Stimulated activated CD8-positive, alpha-beta memory T cell treated with anti-CD3 and anti-CD28 coated beads, Interleukin-15, amount 100 ng/mL, for 4 hours (primary cell): ENCODE measurements at regions not wholly inside any gene's neighbourhood (a gene's known extent, or its start where the extent isn't known, plus 50 kb on each side); places are given as distances from the start of the nearest gene placed in this dataset.
"Not testable (repeated sequence)": the region's sequence is repeated elsewhere in the genome, so short reads cannot be mapped to it uniquely, and the experiment has no call there.

Experiments
- DNase-seq, 2 donors: peaks; one replicate each; pipeline ENCODE4 v3.0.0-alpha.2; 2020; ENCODE audit warnings: low read depth in 2 of 2

GRCh38 chr6:7016226-7016625, 91.5 kb upstream of the RREB1 start:
- DNase-seq = no peak

GRCh38 chr6:7021301-7021700, 86.5 kb upstream of the RREB1 start:
- DNase-seq = no peak

DNA sequence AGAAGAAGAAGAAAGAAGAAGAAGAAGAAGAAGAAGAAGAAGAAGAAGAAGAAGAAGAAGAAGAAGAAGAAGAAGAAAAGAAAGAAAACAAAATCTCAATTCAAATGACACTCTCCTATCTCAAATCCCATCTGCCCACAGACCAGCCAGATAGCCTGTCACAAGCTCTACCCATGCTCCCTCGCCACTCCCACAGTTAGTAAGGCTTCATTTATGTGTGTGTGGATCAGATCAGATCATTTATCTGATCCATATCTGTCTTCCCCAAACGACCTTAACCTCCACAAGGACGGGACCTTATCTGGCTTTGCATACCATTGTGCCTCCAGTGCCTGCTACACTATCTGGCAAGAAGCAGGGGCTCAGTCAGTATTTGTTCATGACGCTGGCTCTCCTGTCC, 81.9 kb upstream of the RREB1 start:
- DNase-seq = no peak

- not testable (repeated sequence) for DNase-seq
Observed at GRCh38 chr6:7028963-7029362, 78.8 kb upstream of the RREB1 start.

DNA sequence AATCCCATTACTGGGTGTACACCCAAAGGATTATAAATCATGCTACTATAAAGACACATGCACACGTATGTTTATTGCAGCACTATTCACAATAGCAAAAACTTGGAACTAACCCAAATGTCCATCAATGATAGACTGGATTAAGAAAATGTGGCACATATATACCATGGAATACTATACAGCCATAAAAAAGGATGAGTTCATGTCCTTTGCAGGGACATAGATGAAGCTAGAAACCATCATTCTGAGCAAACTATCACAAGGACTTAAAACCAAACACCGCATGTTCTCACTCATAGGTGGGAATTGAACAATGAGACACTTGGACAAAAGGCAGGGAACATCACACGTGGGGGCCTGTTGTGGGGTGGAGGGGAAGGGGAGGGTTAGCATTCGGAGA, 76.8 kb upstream of the RREB1 start:
- DNase-seq = not testable (repeated sequence)

GRCh38 chr6:7033202-7033601, 74.6 kb upstream of the RREB1 start:
- DNase-seq = no peak

- no peak for DNase-seq
Observed at GRCh38 chr6:7034055-7034454, 73.7 kb upstream of the RREB1 start.

- DNase-seq = no peak
Observed at GRCh38 chr6:7035837-7036249, 71.9 kb upstream of the RREB1 start.

- no peak for DNase-seq
Observed at GRCh38 chr6:7041511-7042026, 66.2 kb upstream of the RREB1 start.

DNA sequence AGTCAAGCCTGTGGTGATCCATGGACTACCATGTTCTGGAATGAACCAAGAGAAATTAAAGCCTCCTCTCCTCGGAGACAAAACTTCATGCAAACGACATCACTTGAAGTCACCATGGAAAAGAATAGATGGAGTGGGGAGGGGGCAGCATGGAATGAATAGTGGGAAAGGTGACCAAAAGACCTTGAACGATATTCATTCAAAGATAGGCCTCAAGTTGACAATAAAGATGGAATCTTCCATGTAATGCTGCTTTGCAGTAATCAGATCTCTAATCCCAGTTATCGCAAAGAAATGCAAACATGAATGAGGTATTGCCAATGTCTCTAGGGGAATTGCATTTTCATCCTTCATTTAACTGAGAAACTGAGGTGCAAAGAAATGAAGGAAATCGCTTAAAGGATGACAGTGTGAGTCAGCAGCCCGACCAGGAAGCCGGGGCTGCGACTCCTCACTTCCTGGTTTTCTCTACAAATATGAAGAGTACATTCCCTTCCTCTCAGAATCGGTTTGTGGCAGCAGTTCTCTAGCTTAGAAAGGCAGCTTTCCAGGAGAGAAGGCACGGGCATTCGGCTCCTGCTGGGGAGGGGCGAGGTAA, 65.6 kb upstream of the RREB1 start:
- DNase-seq = no peak

DNA sequence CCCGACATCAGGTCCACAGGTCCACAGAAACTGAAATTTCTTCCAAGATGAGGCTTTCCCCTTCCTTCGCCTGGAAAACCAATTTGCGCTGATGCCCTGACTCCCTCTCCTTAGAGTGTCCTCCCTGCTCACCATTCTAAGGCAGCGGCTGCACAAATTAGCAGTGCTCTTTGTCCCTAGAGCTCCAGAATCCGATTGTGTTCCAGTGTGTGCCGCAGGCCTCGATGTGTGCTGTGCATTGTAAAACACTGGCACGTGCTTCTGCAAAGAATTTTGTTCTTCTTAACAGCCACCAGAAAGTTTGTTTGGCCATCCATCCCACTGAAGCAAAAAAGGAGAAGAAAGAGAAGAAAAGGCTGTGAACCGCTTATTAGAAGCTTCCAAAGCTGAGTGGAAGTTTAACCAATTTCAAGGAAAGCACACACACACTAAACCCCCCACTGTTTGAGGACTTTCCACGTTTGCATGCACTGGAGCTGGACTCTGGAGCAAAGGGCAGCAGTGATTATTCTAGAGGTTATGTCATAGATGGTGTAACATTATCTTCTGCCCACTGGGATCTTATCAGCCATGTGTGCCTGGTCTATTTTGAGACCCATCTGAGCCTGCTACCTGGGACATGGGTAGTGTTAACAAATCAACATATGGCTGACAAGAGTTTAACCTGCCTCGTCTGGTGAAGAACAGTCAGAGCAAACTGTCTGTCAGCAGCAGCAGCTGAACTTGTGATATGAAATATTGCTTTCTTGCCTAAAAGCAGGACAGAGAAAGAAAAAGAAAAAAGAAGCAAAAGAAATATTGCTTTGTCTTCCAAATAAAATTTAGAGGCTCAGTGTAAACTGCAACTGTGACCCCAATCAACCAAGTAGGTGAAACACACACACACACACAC, 64.9 kb upstream of the RREB1 start:
- no peak for DNase-seq

GRCh38 chr6:7045331-7045730, 62.4 kb upstream of the RREB1 start:
- no peak for DNase-seq

- DNase-seq = no peak
Observed at GRCh38 chr6:7045746-7046145, 62.0 kb upstream of the RREB1 start.

GRCh38 chr6:7047128-7047527, 60.6 kb upstream of the RREB1 start:
- no peak for DNase-seq

DNA sequence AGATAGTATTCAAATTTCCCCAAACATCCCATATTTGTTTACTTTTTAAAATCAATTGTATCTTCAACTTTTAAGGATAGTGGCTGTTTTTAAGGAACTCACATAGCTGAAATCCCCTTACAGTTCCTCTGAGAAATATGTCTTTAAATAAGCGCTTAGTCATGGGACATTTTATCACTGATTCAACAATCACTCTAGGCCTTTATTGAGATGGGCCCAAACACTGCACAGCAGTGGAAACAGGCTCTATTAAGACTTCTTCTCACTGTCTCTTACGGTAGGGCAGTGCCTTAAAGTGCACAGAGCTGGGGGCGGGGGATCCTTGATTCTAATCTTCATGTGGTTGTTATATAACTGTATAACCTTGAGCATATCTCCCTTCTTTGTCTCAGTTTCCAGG, 59.8 kb upstream of the RREB1 start:
- DNase-seq = no peak

DNA sequence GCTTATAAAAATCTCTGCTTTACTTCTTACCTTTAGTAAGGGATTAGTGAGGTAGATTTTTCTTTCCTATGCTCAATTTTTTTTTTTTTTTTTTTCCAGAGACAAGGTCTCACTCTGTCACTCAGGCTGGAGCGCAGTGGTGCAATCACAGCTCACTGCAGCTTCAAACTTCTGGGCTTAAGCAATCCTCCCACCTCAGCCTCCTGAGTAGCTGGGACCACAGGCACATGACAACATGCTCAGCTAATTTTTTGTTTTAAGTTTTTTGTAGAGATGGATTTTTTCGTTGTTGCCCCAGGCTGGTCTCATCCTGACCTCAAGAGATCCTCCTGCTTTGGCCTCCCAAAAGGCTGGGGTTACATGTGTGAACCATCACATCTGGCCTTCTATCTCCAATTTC, 58.9 kb upstream of the RREB1 start:
- DNase-seq = no peak

- no peak for DNase-seq
Observed at GRCh38 chr6:7050004-7050403, 57.8 kb upstream of the RREB1 start.

GRCh38 chr6:7050872-7051779, 56.6 kb upstream of the RREB1 start:
- DNase-seq = no peak

- DNase-seq = peak in 1 of 2 donors; percentile 11
Observed at GRCh38 chr6:7051780-7052442, 55.9 kb upstream of the RREB1 start.

GRCh38 chr6:7052443-7053011, 55.2 kb upstream of the RREB1 start:
- no peak for DNase-seq

DNA sequence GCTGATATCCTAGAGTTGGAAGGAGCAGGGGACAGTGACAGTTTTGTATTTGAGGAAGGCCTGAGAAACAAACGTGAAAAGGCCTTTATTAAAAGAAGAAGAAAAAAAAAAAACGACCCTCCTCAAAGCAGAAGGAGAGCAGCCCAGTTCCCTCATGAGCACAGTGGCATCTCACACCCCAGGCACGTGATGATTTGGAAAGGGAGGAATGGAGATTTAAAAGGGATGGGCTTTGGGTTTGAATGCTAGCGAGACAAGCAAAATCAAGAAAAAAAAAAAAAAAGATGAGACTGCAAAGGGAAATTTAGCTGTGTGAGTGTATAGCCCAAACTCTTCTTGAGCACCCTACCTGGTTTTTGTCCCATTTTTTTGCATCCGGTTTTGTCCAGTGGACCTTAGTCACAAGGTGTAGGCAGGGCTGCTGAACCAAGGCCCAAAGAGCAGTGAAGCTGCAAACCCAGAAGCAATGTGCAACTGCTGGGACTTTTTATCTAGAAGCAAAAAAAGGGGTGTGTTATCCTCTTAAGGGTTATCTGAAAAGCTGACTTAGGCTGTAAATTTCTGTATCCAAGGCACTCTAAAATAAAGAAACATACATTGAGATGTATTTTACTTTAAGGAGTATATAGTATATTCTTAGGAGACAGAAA, 54.5 kb upstream of the RREB1 start:
- DNase-seq = no peak
